AG20443 (cell line): ENCODE measurements at regions not wholly inside any gene's neighbourhood (a gene's known extent, or its start where the extent isn't known, plus 50 kb on each side); places are given as distances from the start of the nearest gene placed in this dataset.
"Not testable (repeated sequence)": the region's sequence is repeated elsewhere in the genome, so short reads cannot be mapped to it uniquely, and the experiment has no call there.

Source experiments
- DNase-seq: peaks from one replicate; pipeline ENCODE4 v3.0.0; 2012; ENCODE audit warnings: low spot score, mixed read lengths

- DNase-seq = peak; percentile 87
Measured at GRCh38 chr1:244322791-244323521, 128.8 kb downstream of the ADSS2 start.

GRCh38 chr1:244324176-244324883, 127.4 kb downstream of the ADSS2 start:
- DNase-seq = no peak

GRCh38 chr1:244325056-244325758, 126.5 kb downstream of the ADSS2 start:
- DNase-seq = no peak

- no peak for DNase-seq
Measured at GRCh38 chr1:244326757-244327156, 125.0 kb downstream of the ADSS2 start.

- DNase-seq = no peak
Measured at GRCh38 chr1:244327533-244327932, 124.2 kb downstream of the ADSS2 start.

- no peak for DNase-seq
Measured at GRCh38 chr1:244328476-244328875, 123.2 kb downstream of the ADSS2 start.

GRCh38 chr1:244329591-244330317, 122.0 kb downstream of the ADSS2 start:
- DNase-seq = no peak

GRCh38 chr1:244330318-244330625, 121.4 kb downstream of the ADSS2 start:
- DNase-seq = no peak

- not testable (repeated sequence) for DNase-seq
Measured at GRCh38 chr1:244332761-244333160, 118.9 kb downstream of the ADSS2 start.

GRCh38 chr1:244334315-244334714, 117.4 kb downstream of the ADSS2 start:
- not testable (repeated sequence) for DNase-seq

- not testable (repeated sequence) for DNase-seq
Measured at GRCh38 chr1:244334842-244335241, 116.9 kb downstream of the ADSS2 start.

- no peak for DNase-seq
Measured at GRCh38 chr1:244335456-244335855, 116.3 kb downstream of the ADSS2 start.

GRCh38 chr1:244336232-244336899, 115.3 kb downstream of the ADSS2 start:
- no peak for DNase-seq

- no peak for DNase-seq
Measured at GRCh38 chr1:244337839-244338238, 113.9 kb downstream of the ADSS2 start.

- DNase-seq = no peak
Measured at GRCh38 chr1:244339073-244339692, 112.5 kb downstream of the ADSS2 start.

- no peak for DNase-seq
Measured at GRCh38 chr1:244339776-244340175, 111.9 kb downstream of the ADSS2 start.

GRCh38 chr1:244340396-244340795, 111.3 kb downstream of the ADSS2 start:
- no peak for DNase-seq

- no peak for DNase-seq
Measured at GRCh38 chr1:244341455-244342450, 110.0 kb downstream of the ADSS2 start.

- DNase-seq = no peak
Measured at GRCh38 chr1:244344001-244344400, 107.7 kb downstream of the ADSS2 start.

GRCh38 chr1:244346972-244347618, 104.6 kb downstream of the ADSS2 start:
- no peak for DNase-seq
